ENCODE measurements at regions not wholly inside any gene's neighbourhood (a gene's known extent, or its start where the extent isn't known, plus 50 kb on each side); places are given as distances from the start of the nearest gene placed in this dataset.

GRCh38 chr4:144294211-144294610 is 153.7 kb upstream of the GYPA start:
- TF ChIP-seq EZH2phosphoT487 (IDR thresholded peaks at IDR 0.05; ENCODE audit: insufficient read depth, low read depth) (no peak), EZH2 (IDR thresholded peaks at IDR 0.05; ENCODE audit: insufficient read depth, poor library complexity, severe bottlenecking) (no peak)
